Subcutaneous abdominal adipose tissue (tissue), 5 donors: ENCODE measurements at regions not wholly inside any gene's neighbourhood (a gene's known extent, or its start where the extent isn't known, plus 50 kb on each side); places are given as distances from the start of the nearest gene placed in this dataset.
A peak's percentile ranks its signal among the peaks of the same experiment; 100 is the strongest.

Experiments used
- H3K27ac ChIP-seq: one replicate; pipeline ENCODE4 v1.7.0; 2013; ENCODE audit warnings: low read depth, mild to moderate bottlenecking, inconsistent platforms, low read length, moderate library complexity
- H3K27me3 ChIP-seq, 5 donors: one replicate each; pipeline ENCODE4 v1.7.0; 2013; ENCODE audit warnings: low read length in 5 of 5, inconsistent platforms in 1 of 5; ENCODE audit not compliant: control insufficient read depth in 5 of 5, insufficient read depth in 4 of 5
- H3K36me3 ChIP-seq, 5 donors: one replicate each; pipeline ENCODE4 v1.7.0; 2013; ENCODE audit warnings: low read length in 5 of 5; ENCODE audit not compliant: control insufficient read depth in 5 of 5, insufficient read depth in 5 of 5
- H3K4me1 ChIP-seq, 5 donors: one replicate each; pipeline ENCODE4 v1.7.0; 2013; ENCODE audit warnings: low read length in 5 of 5, mild to moderate bottlenecking in 3 of 5, moderate library complexity in 1 of 5; ENCODE audit not compliant: control insufficient read depth in 5 of 5, insufficient read depth in 5 of 5
- H3K4me3 ChIP-seq, 5 donors: one replicate each; pipeline ENCODE4 v1.7.0; 2013; ENCODE audit warnings: low read length in 5 of 5, low read depth in 1 of 5
- H3K9ac ChIP-seq, 5 donors: one replicate each; pipeline ENCODE4 v1.7.0; 2013; ENCODE audit warnings: low read length in 5 of 5, mild to moderate bottlenecking in 4 of 5, moderate library complexity in 3 of 5
- H3K9me3 ChIP-seq, 5 donors: one replicate each; pipeline ENCODE4 v1.7.0; 2013; ENCODE audit warnings: low read length in 5 of 5; ENCODE audit not compliant: control insufficient read depth in 5 of 5
- donor health status: healthy.
- donor health status: healthy.
- donor health status: healthy.
- donor health status: healthy.
- donor health status: healthy.

GRCh38 chr9:105087910-105088898 is 156.2 kb upstream of the SLC44A1 start:
- Histone ChIP-seq H3K36me3 (no peaks in the 10 kb centered on the region), H3K9ac (no peak overlapping the region)

GRCh38 chr9:105089874-105090273 is 154.6 kb upstream of the SLC44A1 start:
- Histone ChIP-seq H3K36me3 (no peaks in the 10 kb centered on the region), H3K4me1 (peaks cover 11 to 53% (median 31%) of the 10 kb centered on the region in 5 donors), H3K4me3 (no peak overlapping the region), H3K9ac (no peak overlapping the region), H3K27ac (peak overlapping the region; percentile 90), H3K9me3 (no peaks in the 10 kb centered on the region), H3K27me3 (no peaks in the 10 kb centered on the region)

More at GRCh38 chr9:105087910-105088898, 156.2 kb upstream of the SLC44A1 start:
- no peak overlapping the region for H3K4me3 ChIP-seq
- peak overlapping the region; percentile 90 for H3K27ac ChIP-seq
- H3K27me3 ChIP-seq, result no peaks in the 10 kb centered on the region
- H3K4me1 ChIP-seq, result peaks cover 11 to 46% (median 31%) of the 10 kb centered on the region in 5 donors
- no peaks in the 10 kb centered on the region for H3K9me3 ChIP-seq

- peaks cover 11 to 53% (median 31%) of the 10 kb centered on the region in 5 donors for H3K4me1 ChIP-seq
- H3K9me3 ChIP-seq, result no peaks in the 10 kb centered on the region
- no peaks in the 10 kb centered on the region for H3K27me3 ChIP-seq
- H3K27ac ChIP-seq, result peak overlapping the region; percentile 90
- H3K4me3 ChIP-seq, result peak overlapping the region in 4 of 5 donors; percentile 22 to 63 (median 40)
- H3K36me3 ChIP-seq, result no peaks in the 10 kb centered on the region
- H3K9ac ChIP-seq, result peak overlapping the region in 4 of 5 donors; percentile 9 to 79 (median 64)
Observed at GRCh38 chr9:105091004-105091640, 153.3 kb upstream of the SLC44A1 start.

- H3K9ac ChIP-seq, result peak overlapping the region in 1 of 5 donors; percentile 17
- H3K4me3 ChIP-seq, result peak overlapping the region in 2 of 5 donors; percentile 7 to 44
- H3K36me3 ChIP-seq, result no peaks in the 10 kb centered on the region
- peaks cover 11 to 51% (median 31%) of the 10 kb centered on the region in 5 donors for H3K4me1 ChIP-seq
- peak overlapping the region; percentile 19 for H3K27ac ChIP-seq
- H3K27me3 ChIP-seq, result no peaks in the 10 kb centered on the region
- H3K9me3 ChIP-seq, result no peaks in the 10 kb centered on the region
Observed at GRCh38 chr9:105093685-105094084, 150.8 kb upstream of the SLC44A1 start.

- Histone ChIP-seq H3K27ac (no peak overlapping the region), H3K36me3 (no peaks in the 10 kb centered on the region), H3K9ac (no peak overlapping the region), H3K27me3 (no peaks in the 10 kb centered on the region), H3K4me1 (peaks cover 0 to 13% (median 0%) of the 10 kb centered on the region in 5 donors), H3K4me3 (no peak overlapping the region), H3K9me3 (no peaks in the 10 kb centered on the region)
Observed at GRCh38 chr9:105098370-105098769, 146.1 kb upstream of the SLC44A1 start.

GRCh38 chr9:105103776-105104175 is 140.7 kb upstream of the SLC44A1 start:
- Histone ChIP-seq H3K4me3 (no peak overlapping the region), H3K27ac (no peak overlapping the region), H3K36me3 (no peaks in the 10 kb centered on the region), H3K27me3 (no peaks in the 10 kb centered on the region), H3K9me3 (no peaks in the 10 kb centered on the region), H3K4me1 (no peaks in the 10 kb centered on the region), H3K9ac (no peak overlapping the region)

- H3K9ac ChIP-seq, result no peak overlapping the region
- H3K27me3 ChIP-seq, result no peaks in the 10 kb centered on the region
- H3K4me1 ChIP-seq, result peaks cover 2 to 19% (median 11%) of the 10 kb centered on the region in 5 donors
- no peak overlapping the region for H3K4me3 ChIP-seq
- H3K27ac ChIP-seq, result no peak overlapping the region
- no peaks in the 10 kb centered on the region for H3K36me3 ChIP-seq
- H3K9me3 ChIP-seq, result no peaks in the 10 kb centered on the region
Observed at GRCh38 chr9:105114318-105114717, 130.1 kb upstream of the SLC44A1 start.

GRCh38 chr9:105114964-105115728 is 129.3 kb upstream of the SLC44A1 start:
- Histone ChIP-seq H3K36me3 (no peaks in the 10 kb centered on the region), H3K9ac (no peak overlapping the region), H3K27ac (no peak overlapping the region), H3K27me3 (no peaks in the 10 kb centered on the region), H3K4me1 (peaks cover 2 to 23% (median 17%) of the 10 kb centered on the region in 5 donors), H3K4me3 (no peak overlapping the region), H3K9me3 (no peaks in the 10 kb centered on the region)

- H3K36me3 ChIP-seq, result no peaks in the 10 kb centered on the region
- H3K9me3 ChIP-seq, result no peaks in the 10 kb centered on the region
- peaks cover 2 to 31% (median 26%) of the 10 kb centered on the region in 5 donors for H3K4me1 ChIP-seq
- H3K9ac ChIP-seq, result no peak overlapping the region
- no peaks in the 10 kb centered on the region for H3K27me3 ChIP-seq
- H3K4me3 ChIP-seq, result no peak overlapping the region
- no peak overlapping the region for H3K27ac ChIP-seq
Observed at GRCh38 chr9:105116052-105116868, 128.2 kb upstream of the SLC44A1 start.
